Ovary (tissue), 7 donors: ENCODE measurements at regions not wholly inside any gene's neighbourhood (a gene's known extent, or its start where the extent isn't known, plus 50 kb on each side); places are given as distances from the start of the nearest gene placed in this dataset.

Experiments
- DNase-seq, 5 donors: peaks; one replicate each; pipeline ENCODE4 v3.0.0-alpha.2; 2019 to 2020
- H3K27ac ChIP-seq, 2 donors: fragments of 200-600 bp; one replicate each; pipeline versions ENCODE4 v1.5.1 to v1.8.0; 2019 to 2022
- H3K27me3 ChIP-seq: fragments of 200-600 bp; one replicate; pipeline ENCODE4 v1.8.0; 2022
- H3K36me3 ChIP-seq: fragments of 200-600 bp; sonication (generic); one replicate; pipeline ENCODE4 v1.5.1; 2019
- H3K4me1 ChIP-seq: one replicate; pipeline ENCODE4 v1.8.1; 2013; ENCODE audit warnings: mild to moderate bottlenecking, moderate library complexity; ENCODE audit not compliant: insufficient read depth
- H3K4me3 ChIP-seq: fragments of 200-600 bp; sonication (generic); one replicate; pipeline ENCODE4 v1.5.1; 2017
- H3K9me3 ChIP-seq, 2 donors: fragments of 200-600 bp in 1 of 2; sonication (generic) in 1 of 2; one replicate each; pipeline versions ENCODE4 v1.5.1 to v1.8.1; 2013 to 2019; ENCODE audit warnings: mild to moderate bottlenecking in 1 of 2, moderate library complexity in 1 of 2
- CTCF ChIP-seq, 3 donors: fragments of 450-650 bp in 2 of 3; fragments of 200-600 bp in 1 of 3; IDR thresholded peaks; one replicate each; pipeline versions ENCODE4 v1.5.1 to v1.8.0; 2016 to 2022; ENCODE audit warnings: antibody characterized with exemption in 3 of 3, mild to moderate bottlenecking in 1 of 3
- EP300 ChIP-seq: sonication (generic); formaldehyde crosslinking; IDR thresholded peaks from one replicate; pipeline ENCODE4 v1.6.1; 2017; ENCODE audit warnings: antibody characterized with exemption
- POLR2A ChIP-seq: fragments of 450-650 bp; IDR thresholded peaks from one replicate; pipeline ENCODE4 v1.6.1; 2017; ENCODE audit warnings: antibody characterized with exemption, mild to moderate bottlenecking, moderate library complexity
- WGBS, 3 donors: extraction: QIAGEN DNeasy Blood & Tissue Kit in 1 of 3; methylation state at CpG; one replicate each; pipeline versions ENCODE4 v1.1.5 to v1.1.7; 2013 to 2017; 5-methylcytosine and 5-hydroxymethylcytosine counted together
- intact Hi-C, 4 donors: fragments of 100-400 bp; cut with DNase I; formaldehyde crosslinking; loops; one replicate each; pipeline versions ENCODE4 v1.11.0 to v1.15.1; 2022 to 2023
- donor health status: DM: no; HTN: no; CAD: no; lungs with moderate emphysema.
- donor health status: DM: no; HTN: no; CAD: no.
- donor health status: Bipolar disorder and iron deficiency.
- donor health status: DM: no; HTN: no; CAD: no.
- donor health status: DM: yes; HTN: yes; CAD: no.

- intact Hi-C loops: no loop called here
- no peak for DNase-seq
- WGBS, 3 donors: 92 to 99% (median 92%) methylated on average over 2 of the region's 2 CpGs
- TF ChIP-seq EP300 (no peak), POLR2A (no peak), CTCF (IDR thresholded peaks at IDR 0.05) (no peak)
- Histone ChIP-seq H3K36me3 (no peaks in the 10 kb centered on the region), H3K27me3 (no peaks in the 10 kb centered on the region), H3K9me3 (no peaks in the 10 kb centered on the region), H3K4me3 (no peak overlapping the region), H3K4me1 (no peaks in the 10 kb centered on the region), H3K27ac (no peak overlapping the region)
Measured at GRCh38 chr3:72584262-72584661, 264.0 kb downstream of the SHQ1 start.

GRCh38 chr3:72582963-72583362, 265.3 kb downstream of the SHQ1 start:
- Histone ChIP-seq H3K27ac (no peak overlapping the region), H3K9me3 (no peaks in the 10 kb centered on the region), H3K4me3 (no peak overlapping the region), H3K27me3 (no peaks in the 10 kb centered on the region), H3K36me3 (no peaks in the 10 kb centered on the region), H3K4me1 (no peaks in the 10 kb centered on the region)
- no peak for DNase-seq
- no peak for TF ChIP-seq EP300
- no peak for TF ChIP-seq POLR2A
- no peak for TF ChIP-seq CTCF (IDR thresholded peaks at IDR 0.05)
- 88 to 92% (median 91%) methylated on average over 7 of the region's 7 CpGs for WGBS, 3 donors
- intact Hi-C loops: no loop called here

GRCh38 chr3:72582211-72582878, 265.9 kb downstream of the SHQ1 start:
- WGBS, 3 donors: 38 to 68% (median 60%) methylated on average over 6 of the region's 6 CpGs
- Histone ChIP-seq H3K27ac (no peak overlapping the region), H3K4me3 (no peak overlapping the region), H3K36me3 (no peaks in the 10 kb centered on the region), H3K9me3 (no peaks in the 10 kb centered on the region), H3K4me1 (no peaks in the 10 kb centered on the region), H3K27me3 (no peaks in the 10 kb centered on the region)
- DNase-seq: no peak
- TF ChIP-seq POLR2A: no peak
- no peak for TF ChIP-seq EP300
- TF ChIP-seq CTCF (IDR thresholded peaks at IDR 0.05): no peak
- intact Hi-C loops: no loop called here

- 80 to 87% (median 82%) methylated on average over 2 of the region's 2 CpGs for WGBS, 3 donors
- Histone ChIP-seq H3K4me1 (no peaks in the 10 kb centered on the region), H3K9me3 (no peaks in the 10 kb centered on the region), H3K27ac (no peak overlapping the region), H3K27me3 (no peaks in the 10 kb centered on the region), H3K36me3 (no peaks in the 10 kb centered on the region), H3K4me3 (no peak overlapping the region)
- TF ChIP-seq POLR2A (no peak), CTCF (IDR thresholded peaks at IDR 0.05) (no peak), EP300 (no peak)
- intact Hi-C loops: no loop called here
- DNase-seq: no peak
Measured at GRCh38 chr3:72580900-72581299, 267.3 kb downstream of the SHQ1 start.
